ENCODE measurements at regions not wholly inside any gene's neighbourhood (a gene's known extent, or its start where the extent isn't known, plus 50 kb on each side); places are given as distances from the start of the nearest gene placed in this dataset.

GRCh38 chr2:120619579-120619978 is 116.1 kb upstream of the GLI2 start (continued):
- no peak for TF ChIP-seq BCLAF1 (IDR thresholded peaks at IDR 0.05)
- TF ChIP-seq ZNF557 (CRISPR knock-in tag; IDR thresholded peaks at IDR 0.05): 0 out of 2 replicates have a peak, but pooled peaks have one; percentile 32
- no peak for TF ChIP-seq FOXO4 (CRISPR knock-in tag; conservative IDR thresholded peaks at IDR 0.05)
- no peak for TF ChIP-seq ZNF260 (CRISPR knock-in tag; IDR thresholded peaks at IDR 0.05; ENCODE audit: borderline replicate concordance, low read depth)
- no peak for TF ChIP-seq CHD2 (IDR thresholded peaks at IDR 0.05; ENCODE audit: low read depth, low read length)
- TF ChIP-seq ZNF883 (CRISPR knock-in tag; IDR thresholded peaks at IDR 0.05; ENCODE audit: not compliant biosample characterization): no peak
- TF ChIP-seq ZNF335 (CRISPR knock-in tag; IDR thresholded peaks at IDR 0.05): no peak
- TF ChIP-seq MED1 (CRISPR knock-in tag; IDR thresholded peaks at IDR 0.05): peak; percentile 25; the same call in 1 of the 2 replicates
- TF ChIP-seq AKNA (CRISPR knock-in tag; IDR thresholded peaks at IDR 0.05; ENCODE audit: borderline replicate concordance): no peak
- TF ChIP-seq ZBTB7A (CRISPR knock-in tag; IDR thresholded peaks at IDR 0.05): no peak
- no peak for TF ChIP-seq ZNF800 (CRISPR knock-in tag; IDR thresholded peaks at IDR 0.05)
- TF ChIP-seq ZNF704 (CRISPR knock-in tag; IDR thresholded peaks at IDR 0.05; ENCODE audit: borderline replicate concordance): no peak
- TF ChIP-seq GATAD2A (CRISPR knock-in tag; IDR thresholded peaks at IDR 0.05): peak; percentile 77; the same call in 1 of the 2 replicates
- TF ChIP-seq HDAC2 (CRISPR knock-in tag; IDR thresholded peaks at IDR 0.05): peak; percentile 80
- TF ChIP-seq SRSF1 (optimal IDR thresholded peaks at IDR 0.05; ENCODE audit: low read depth, low read length): no peak
- no peak for TF ChIP-seq LBX2 (CRISPR knock-in tag; IDR thresholded peaks at IDR 0.05; ENCODE audit: borderline replicate concordance)
- no peak for TF ChIP-seq FOSL1 (CRISPR knock-in tag; IDR thresholded peaks at IDR 0.05; ENCODE audit: borderline replicate concordance)
